ENCODE measurements at regions not wholly inside any gene's neighbourhood (a gene's known extent, or its start where the extent isn't known, plus 50 kb on each side); places are given as distances from the start of the nearest gene placed in this dataset.

- DNase-seq (ENCODE audit: low read depth, low spot score), result no peak
- no peak for TF ChIP-seq CTCF (IDR thresholded peaks at IDR 0.05; ENCODE audit: low read depth, low read length)
- in situ Hi-C loops (cut with HindIII; ENCODE audit: low sequenced_read_pairs), result no loop called here
- no peak overlapping the region for H3K4me3 ChIP-seq (ENCODE audit: low read depth, low read length)
Observed at GRCh38 chr2:129229196-129229595, 750.3 kb upstream of the RAB6C start.

GRCh38 chr2:129229830-129230441 lies 749.5 kb upstream of the RAB6C start:
- DNase-seq (ENCODE audit: low read depth, low spot score), result no peak
- TF ChIP-seq CTCF (IDR thresholded peaks at IDR 0.05; ENCODE audit: low read depth, low read length), result no peak
- in situ Hi-C loops (cut with HindIII; ENCODE audit: low sequenced_read_pairs), result no loop called here
- no peak overlapping the region for H3K4me3 ChIP-seq (ENCODE audit: low read depth, low read length)

- TF ChIP-seq CTCF (IDR thresholded peaks at IDR 0.05; ENCODE audit: low read depth, low read length), result no peak
- in situ Hi-C loops (cut with HindIII; ENCODE audit: low sequenced_read_pairs), result no loop called here
- H3K4me3 ChIP-seq (ENCODE audit: low read depth, low read length), result no peak overlapping the region
- DNase-seq (ENCODE audit: low read depth, low spot score), result no peak
Observed at GRCh38 chr2:129231924-129232323, 747.5 kb upstream of the RAB6C start.

- TF ChIP-seq CTCF (IDR thresholded peaks at IDR 0.05; ENCODE audit: low read depth, low read length), result no peak
- in situ Hi-C loops (cut with HindIII; ENCODE audit: low sequenced_read_pairs), result no loop called here
- DNase-seq (ENCODE audit: low read depth, low spot score), result no peak
- H3K4me3 ChIP-seq (ENCODE audit: low read depth, low read length), result no peak overlapping the region
Observed at GRCh38 chr2:129233166-129233565, 746.3 kb upstream of the RAB6C start.

- DNase-seq (ENCODE audit: low read depth, low spot score), result peak; percentile 5
Observed at GRCh38 chr2:129233751-129234406, 745.6 kb upstream of the RAB6C start.

GRCh38 chr2:129236601-129237000 lies 742.9 kb upstream of the RAB6C start:
- in situ Hi-C loops (cut with HindIII; ENCODE audit: low sequenced_read_pairs), result no loop called here
- TF ChIP-seq CTCF (IDR thresholded peaks at IDR 0.05; ENCODE audit: low read depth, low read length), result no peak
- DNase-seq (ENCODE audit: low read depth, low spot score), result no peak
- H3K4me3 ChIP-seq (ENCODE audit: low read depth, low read length), result no peak overlapping the region

More at GRCh38 chr2:129233751-129234406, 745.6 kb upstream of the RAB6C start:
- H3K4me3 ChIP-seq (ENCODE audit: low read depth, low read length), result no peak overlapping the region
- no peak for TF ChIP-seq CTCF (IDR thresholded peaks at IDR 0.05; ENCODE audit: low read depth, low read length)
- in situ Hi-C loops (cut with HindIII; ENCODE audit: low sequenced_read_pairs), result no loop called here
